ENCODE measurements at regions not wholly inside any gene's neighbourhood (a gene's known extent, or its start where the extent isn't known, plus 50 kb on each side); places are given as distances from the start of the nearest gene placed in this dataset.

DNA sequence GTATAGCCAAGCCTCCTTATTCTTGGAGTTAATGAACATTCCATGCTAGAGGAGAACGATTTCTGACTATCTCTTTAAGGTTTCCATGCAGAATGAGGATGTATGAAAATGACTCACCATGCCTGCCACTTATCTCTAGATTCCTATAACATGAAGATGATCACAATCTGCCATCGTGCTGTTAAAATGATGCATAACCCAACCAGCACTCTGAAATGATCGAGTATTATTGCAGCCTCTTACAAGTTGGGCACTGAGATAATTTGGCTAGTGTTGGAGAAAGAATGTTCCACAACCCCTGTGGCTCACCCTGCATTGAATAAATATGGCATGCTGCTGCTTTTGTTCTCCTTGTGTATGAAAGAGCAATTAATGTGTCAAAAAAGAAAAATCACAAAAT is 1143.6 kb upstream of the WWC1 start:
- no peak for DNase-seq (ENCODE audit: low spot score)

DNA sequence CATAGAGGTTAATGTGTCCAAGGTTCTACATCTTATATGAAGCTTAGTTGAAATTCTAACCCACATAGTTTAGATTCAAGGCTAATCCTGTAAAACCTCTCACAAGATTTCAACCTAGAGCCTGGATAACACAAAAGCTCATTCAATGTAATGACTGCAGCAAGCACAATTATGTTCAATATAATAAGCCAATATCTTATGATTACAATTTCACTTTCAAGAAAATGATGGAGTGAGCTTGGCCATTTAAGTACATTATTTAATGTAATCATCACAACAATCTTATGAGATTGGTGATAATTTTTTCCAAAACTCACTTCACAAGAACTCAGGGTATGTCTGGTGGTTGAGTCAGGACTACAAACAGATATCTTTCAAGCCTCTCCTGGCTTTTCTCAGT is 1140.8 kb upstream of the WWC1 start:
- DNase-seq (ENCODE audit: low spot score) = no peak

DNA sequence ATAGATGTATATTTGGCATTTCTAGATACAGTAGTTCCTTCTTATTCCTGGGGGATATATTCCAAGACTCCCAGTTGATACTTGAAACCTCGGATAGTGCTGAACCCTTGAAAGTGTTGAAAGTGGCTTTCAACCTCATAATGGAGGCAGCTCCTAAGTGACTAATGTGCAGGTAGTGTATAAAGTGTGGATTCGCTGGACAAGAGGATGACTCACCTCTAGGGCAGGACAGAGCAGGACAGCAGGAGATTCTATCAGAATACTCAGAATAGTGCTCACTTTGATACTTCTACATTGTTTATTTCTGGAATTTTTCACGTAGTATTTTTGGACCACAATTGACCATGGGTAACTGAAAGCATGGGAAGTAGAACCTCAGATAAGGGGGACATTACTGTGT is 1138.9 kb upstream of the WWC1 start:
- DNase-seq (ENCODE audit: low spot score) = no peak

DNA sequence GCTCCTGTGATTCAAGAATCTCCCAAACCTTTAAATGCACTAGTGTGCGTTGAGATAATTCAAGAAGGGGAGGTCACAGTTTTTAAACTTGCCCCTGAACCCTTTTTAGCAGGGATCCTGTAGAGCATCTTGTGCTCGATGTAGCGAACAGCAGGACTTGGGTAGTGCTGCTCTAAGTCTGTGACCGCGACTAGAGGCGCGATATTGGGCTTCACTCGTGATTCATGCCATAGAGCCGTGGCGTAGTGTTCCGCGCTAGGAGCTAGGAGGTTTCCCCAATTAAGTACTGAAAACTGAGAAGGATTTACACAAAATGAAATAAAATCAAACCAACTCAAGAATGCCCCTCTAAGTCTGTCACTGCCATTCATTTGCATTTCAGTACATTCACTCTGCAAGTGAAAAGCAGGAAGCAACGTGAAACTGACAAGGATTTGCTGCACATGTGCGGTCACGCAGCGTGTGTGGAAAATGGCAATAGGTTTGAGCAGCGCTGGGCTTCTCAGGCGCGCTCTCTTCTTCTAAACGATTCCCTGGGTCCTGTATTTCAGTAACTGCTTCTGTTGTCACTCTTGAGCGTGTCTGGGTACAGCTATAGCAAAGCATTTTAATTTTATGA is 1135.9 kb upstream of the WWC1 start:
- DNase-seq (ENCODE audit: low spot score) = no peak

DNA sequence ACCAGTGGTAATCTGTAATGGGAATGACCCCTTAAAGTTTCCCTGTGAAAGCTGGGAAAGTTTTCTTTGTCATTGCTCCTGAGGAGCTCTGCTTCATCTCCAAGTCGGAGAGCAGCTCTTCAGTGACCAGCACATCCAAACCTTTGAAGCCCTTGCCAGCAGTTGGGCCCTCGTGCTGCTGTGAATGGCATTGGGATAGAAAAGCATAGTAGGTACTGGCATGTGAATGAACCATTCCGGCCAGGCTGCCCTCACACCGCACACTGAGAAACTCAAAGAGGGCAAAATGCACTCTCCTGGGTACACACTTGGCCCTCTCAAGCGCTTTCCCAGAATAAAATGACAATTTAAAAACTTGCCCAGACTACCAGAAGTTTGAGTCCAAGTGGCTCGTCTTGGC is 1135.0 kb upstream of the WWC1 start:
- no peak for DNase-seq (ENCODE audit: low spot score)

DNA sequence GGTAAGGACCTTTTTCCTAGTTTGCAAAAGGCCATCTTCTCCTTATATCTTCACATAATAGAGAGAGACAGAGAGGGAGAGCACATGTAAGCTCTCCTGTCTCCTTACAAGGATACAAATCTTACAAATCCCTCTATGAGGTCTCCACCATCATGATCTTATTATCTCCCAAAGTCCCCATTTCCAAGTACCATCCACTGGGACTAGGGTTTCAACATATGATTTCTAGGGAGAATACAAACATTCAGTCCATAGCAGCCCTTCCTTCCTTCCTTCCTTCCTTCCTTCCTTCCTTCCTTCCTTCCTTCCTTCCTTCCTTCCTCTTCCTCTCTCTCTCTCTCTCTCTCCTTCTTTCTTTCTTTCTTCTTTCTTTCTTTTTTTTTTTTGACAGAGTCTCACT is 1132.9 kb upstream of the WWC1 start:
- no peak for DNase-seq (ENCODE audit: low spot score)

DNA sequence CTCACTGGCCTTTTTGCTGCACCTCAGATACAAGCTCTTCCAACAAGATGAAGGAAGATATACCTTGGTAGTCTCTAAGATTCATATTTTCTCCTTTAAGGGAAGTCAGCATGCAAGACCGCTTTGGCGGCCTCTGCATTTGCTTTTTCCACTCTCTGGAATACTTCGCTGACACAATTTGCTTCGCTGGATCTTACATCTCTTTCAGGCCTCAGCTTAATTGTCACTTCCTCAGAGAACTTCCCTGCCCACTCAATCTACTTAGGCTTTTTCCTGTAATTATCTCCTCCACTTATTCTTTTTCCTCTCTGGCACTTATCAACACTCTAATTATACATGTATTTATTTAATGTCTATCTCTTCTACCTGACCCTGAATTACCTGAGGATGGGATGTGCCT is 1131.1 kb upstream of the WWC1 start:
- DNase-seq (ENCODE audit: low spot score) = no peak

DNA sequence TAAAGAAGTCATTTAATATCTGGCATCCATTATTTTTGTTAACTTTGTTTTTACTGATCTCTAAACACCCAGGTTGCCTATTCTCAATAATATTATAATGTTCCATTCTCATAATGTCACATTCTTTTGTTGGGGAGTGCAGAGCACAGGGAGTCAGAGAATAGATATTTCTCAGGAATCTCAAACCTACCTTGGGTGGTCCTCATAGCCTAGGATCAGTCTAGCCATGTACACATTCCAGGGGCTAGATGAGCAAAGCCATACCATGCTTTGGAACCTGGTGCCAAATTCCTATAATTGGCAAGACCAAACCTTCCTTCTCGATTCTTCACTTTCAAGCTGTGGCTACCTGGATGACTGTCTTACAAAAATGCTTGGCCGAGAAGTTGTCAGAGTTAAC is 1124.7 kb upstream of the WWC1 start:
- DNase-seq (ENCODE audit: low spot score) = no peak

DNA sequence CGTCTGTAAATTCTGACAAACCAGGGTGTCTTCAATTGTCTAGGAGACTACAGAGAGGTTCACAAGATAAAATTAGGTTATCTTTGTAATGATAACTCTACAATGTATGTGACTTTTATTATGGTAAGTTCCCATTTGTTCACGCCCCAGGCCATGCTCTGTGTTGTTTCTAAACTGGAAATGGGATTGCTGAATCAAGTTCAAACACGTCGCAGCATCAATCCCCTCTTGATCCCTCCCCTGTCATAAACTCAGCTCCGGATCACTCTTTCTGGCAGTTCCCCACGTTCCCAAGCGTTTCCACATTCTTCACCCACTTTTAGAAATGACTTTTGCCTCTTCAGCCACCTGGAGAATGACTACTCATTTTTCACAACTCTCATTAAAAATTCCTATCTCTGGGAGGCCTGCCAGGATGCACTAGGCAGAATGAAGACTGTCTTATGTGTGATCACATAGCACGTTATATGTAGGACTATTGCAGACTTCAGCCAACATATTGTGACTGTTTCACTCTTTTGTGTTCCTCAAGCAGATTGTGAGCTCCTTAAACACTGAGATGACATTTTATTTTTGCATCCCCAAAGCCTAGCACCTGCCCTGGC is 1124.2 kb upstream of the WWC1 start:
- DNase-seq (ENCODE audit: low spot score) = no peak

DNA sequence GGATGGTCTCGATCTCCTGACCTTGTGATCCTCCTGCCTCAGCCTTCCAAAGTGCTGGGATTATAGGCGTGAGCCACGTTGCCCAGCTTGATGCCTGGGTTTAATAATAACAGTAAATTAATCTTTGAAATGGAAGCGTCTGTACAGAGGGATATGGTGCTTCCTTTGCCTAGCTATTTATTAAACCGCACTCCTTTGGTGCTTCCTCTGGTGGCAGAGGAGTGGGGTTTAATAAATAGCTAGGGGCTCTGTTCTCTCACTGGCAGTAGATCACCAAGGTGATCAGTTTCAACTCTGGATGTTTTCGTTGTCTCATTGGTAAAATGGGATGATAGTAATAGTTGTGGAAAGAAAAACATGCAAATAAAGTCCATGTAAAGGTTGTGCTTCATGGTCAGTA is 1122.5 kb upstream of the WWC1 start:
- DNase-seq (ENCODE audit: low spot score) = no peak

DNA sequence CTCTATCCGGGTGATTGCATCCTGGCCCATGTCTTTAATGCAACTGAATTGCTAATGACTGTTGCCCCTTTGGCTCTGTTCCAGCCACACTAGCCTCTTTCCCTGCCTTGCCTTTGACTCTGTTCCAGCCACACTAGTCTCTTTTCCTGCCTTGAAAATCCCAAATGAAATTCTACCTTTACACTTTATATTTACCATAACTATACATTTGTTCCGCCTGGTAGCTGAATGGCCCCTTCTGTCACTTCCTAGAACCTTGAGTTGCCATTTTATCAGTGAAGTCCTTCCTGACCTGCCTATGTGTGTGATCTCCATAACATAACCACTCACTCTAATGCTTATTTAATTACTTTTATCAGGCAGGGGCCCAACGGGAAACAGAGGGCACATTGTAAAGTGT is 1120.4 kb upstream of the WWC1 start:
- no peak for DNase-seq (ENCODE audit: low spot score)

DNA sequence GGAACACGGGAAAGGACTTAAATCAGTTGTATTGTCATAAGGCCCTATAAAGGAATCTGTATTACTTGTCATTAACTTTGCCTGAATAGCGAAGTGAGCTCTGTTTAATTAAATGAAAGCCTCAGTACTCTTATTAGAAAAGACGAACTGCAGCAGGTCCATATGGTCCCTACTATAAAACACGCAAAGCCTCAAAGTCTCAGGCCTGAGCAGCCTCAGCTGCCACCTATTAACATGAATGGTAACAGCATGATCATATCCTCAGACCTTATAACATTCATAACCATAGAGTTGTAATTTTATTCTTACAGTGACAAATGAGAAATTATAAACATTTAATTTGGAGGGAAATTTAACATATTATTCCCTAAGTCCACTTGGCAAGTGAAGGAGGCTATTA is 1113.7 kb upstream of the WWC1 start:
- no peak for DNase-seq (ENCODE audit: low spot score)

DNA sequence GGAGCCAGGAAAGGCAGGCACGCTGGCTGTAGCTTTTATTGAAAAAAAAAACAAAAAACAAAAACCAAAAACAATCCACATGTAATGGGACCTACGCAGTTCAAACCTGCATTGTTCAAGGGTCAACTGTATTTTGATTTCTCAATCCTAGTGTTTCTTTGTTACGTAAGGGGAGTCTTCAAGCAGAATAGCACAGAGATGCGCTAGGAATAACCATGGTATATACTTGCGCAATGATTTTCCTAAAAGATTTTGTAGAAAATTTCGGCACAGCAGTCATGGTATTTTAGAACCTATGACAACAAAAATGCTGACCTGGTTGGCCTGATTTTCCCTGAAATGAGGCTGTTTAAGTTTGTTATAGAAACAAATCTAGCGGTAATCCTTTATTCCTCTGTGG is 1110.5 kb upstream of the WWC1 start:
- DNase-seq (ENCODE audit: low spot score) = no peak

DNA sequence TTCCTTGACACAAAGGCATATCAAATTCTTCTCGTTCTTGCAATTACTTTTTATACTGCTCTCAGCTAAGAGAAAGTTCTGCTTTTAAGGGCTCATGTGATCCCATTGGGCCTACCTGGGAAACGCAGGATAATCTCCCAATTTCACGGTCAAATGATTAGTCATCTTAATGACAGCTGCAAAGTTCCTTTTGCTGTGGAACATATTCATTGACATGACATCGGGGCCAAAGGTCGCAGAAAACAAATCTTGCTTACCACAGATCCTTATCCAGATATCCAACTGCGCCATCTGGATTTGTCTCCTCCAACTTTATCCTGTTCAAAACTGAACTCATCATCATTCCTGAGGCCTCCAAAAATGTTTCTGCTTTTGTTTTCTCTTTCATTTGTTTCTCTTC is 1085.6 kb upstream of the WWC1 start:
- no peak for DNase-seq (ENCODE audit: low spot score)

DNA sequence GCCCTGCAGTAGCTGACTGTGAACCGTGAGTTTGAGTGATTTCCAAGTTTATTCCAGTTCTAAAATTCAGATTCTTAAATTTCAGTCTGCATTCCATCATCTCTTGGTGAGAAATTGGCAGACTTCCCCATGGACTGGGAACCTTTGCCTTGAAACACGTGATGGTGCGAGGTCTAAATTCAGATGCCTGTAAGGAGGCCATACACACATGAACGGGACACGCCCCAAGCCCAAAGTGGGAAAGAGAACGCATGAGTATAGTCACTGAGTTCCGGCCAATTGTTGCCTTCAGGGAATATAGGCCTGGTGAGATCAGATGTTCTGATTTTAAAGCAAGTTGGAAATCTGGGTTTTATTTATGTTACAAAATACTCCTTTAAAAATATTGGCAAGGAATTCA is 1084.4 kb upstream of the WWC1 start:
- no peak for DNase-seq (ENCODE audit: low spot score)

DNA sequence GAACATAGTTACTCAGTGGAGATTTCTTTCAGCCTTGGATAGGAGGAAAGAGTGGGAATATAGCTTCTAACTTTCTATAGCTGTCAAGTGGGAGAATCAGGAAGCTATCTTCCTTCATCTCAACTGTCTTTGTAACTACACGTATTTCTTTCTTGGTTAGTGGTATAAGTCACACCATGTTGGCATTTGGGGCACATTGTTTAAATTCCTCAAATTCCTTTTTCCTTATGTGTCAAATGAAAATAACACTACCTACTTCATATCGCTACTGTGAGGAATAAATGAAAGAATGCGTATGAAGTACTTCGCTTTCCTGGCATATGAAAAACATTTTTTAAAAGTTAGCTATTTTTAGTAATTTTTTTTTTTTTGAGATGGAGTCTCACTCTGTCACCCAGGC is 1082.5 kb upstream of the WWC1 start:
- DNase-seq (ENCODE audit: low spot score) = no peak

DNA sequence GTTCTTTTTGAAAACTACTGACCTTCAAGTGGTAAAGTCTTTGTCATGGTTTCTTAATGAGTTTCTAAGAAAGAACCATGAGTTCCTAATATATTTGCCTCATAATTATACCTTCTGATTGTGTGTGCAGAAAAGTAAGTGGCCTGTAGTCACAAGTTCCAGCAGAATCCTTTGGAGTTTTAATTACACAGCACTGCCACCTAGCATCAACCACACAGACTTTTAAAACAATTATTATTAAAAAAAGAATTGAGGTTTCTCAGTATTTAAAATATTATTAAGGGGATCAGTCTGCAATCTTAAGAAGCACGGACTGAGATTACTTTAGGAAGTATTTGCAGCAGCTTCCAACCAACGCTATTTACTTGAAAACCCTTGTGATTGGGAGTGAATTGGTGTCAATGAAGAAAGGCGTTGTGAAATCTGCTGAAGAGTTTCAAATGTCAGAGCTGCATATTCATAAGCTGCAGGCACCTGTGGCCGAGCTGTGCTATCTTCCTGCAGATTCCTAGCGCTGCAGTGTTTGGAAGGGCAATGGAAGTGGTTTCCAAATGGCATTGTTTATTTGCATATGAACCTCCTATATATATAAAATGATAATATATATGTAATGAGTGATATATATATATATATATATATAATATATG is 1074.2 kb upstream of the WWC1 start:
- no peak for DNase-seq (ENCODE audit: low spot score)

DNA sequence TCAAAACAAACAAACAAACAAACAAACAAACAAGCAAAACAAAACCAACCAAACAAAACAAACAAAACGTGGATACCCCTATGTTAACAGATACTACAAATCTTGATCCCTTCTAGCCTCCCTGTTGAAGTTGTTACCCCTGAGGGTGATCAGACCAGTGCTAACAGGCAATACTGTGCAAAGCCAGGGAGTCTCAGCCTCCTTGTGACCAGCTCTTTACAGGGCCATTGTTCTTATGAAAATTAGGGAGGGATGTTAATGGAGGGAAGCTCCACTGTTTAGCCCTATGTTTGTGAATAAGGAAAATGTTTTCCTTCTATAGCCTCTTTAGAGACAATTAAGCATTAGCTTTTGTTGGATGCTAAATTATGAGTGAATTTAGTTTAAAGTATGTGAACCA is 1072.1 kb upstream of the WWC1 start:
- DNase-seq (ENCODE audit: low spot score) = no peak

DNA sequence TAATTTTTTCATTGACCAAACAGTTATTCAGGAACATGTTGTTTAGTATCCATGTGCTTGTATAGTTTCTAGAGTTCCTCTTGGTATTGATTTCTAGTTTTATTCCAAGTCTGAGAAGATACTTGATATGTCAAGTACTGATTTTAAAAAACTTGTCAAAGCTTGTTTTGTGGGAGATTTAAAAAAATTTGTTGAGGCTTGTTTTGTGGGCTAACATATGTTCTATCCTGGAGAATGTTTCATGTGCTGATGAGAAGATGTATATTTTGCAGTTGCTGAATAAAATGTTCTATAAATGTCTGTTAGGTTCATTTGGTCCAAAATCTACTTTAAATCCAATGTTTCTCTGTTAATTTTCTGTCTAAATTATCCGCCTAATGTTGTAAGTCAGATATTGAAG is 1065.1 kb upstream of the WWC1 start:
- no peak for DNase-seq (ENCODE audit: low spot score)

DNA sequence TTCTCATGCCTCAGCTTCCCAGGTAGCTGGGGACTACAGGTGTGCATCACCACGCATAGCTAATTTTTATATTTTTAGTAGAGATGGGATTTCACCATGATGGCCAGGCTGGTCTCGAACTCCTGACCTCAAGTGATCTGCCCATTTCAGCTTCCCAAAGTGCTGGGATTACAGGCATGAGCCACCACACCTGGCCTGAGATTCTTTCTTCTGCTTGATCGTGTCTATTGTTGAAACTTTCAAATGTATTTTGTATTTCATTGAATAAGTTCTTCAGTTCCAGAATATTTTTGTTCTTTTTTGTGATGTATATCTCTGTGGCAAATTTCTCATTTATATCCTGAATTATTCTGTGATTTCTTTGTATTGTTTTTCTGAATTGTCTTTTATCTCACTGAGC is 1063.3 kb upstream of the WWC1 start:
- DNase-seq (ENCODE audit: low spot score) = no peak

DNA sequence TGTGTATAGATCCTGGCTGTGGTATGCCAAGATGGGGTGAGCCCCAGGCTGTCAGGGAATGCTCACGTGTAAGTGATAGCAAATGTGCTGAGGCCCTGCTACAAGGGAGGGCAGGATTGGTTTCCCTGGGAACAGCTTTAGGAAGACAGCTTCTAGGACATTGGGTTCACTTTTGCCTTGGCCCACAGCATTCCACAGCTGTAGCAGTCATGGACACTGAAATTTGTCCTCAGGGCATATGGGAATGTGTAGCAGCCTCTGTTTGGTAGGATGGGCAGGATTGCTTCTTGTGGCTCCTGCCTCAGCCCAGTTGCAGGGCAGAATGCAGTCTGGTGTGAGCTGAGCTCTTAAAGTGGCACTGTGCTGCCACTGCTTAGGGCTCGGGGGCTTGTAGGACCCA is 1061.7 kb upstream of the WWC1 start:
- no peak for DNase-seq (ENCODE audit: low spot score)

DNA sequence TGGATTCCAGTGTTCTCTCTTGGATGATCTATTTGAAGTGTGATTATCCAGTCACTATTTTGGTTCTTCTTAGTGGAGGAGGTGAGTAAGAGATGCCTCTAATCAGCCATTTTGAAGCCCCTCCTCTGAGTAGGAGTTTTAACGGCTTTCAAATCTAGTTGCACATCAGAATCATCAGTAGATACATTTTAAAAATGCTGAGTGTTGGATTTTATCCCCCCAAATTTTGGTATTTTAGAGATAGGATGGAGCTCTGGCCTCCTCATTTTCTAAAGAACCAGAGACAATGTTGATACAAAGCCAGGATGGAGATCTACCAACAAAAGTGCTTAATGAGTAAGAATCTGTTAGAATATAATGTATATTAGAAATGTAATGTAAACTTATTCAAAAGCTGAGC is 1061.0 kb upstream of the WWC1 start:
- no peak for DNase-seq (ENCODE audit: low spot score)

DNA sequence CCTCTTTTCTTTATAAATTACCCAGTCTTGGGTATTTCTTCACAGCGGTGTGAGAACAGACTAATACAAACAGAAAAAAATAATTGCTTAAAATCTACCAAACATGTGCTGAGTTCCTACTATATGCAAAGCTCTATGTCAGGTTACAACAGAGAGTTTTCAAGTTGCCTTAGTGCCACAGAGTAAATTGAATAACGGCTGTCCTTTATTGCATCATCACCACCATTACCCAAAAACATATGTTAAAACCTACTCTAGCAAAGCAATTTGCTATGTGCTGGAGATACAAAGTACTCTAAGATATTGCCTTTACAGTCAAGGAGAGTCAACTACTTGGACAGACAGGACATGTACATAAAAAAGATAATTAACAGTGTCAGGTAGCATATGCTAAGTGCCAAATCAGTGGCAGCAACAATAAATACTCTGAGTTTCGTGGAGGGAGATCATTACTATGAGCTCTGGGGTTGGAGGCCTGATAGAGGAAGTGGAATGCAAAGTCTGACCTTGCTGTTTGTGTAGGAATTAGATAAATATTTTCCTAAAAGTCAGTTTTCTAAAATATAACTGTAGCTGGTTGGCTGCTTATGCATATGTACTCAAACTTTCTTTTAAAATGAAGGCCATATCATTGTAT is 1058.7 kb upstream of the WWC1 start:
- no peak for DNase-seq (ENCODE audit: low spot score)

Data from CD4-positive, alpha-beta T cell treated with Interleukin-2 at 100 ng/mL for 4 hours (primary cell).